PC-3 (cell line): ENCODE measurements at regions not wholly inside any gene's neighbourhood (a gene's known extent, or its start where the extent isn't known, plus 50 kb on each side); places are given as distances from the start of the nearest gene placed in this dataset.

Source experiments
- ATAC-seq: fragments of 200-7000 bp; cut with Tn5 transposase; 2 replicates; pipeline ENCODE4 v1.9.1; 2020; ENCODE audit warnings: mild to moderate bottlenecking, moderate library complexity
- BruUV-seq: library from RNA; stranded (reverse); fragments of 400-500 nt; replicated peaks from 2 replicates; lab custom pipeline; 2021; lab: Mats Ljungman, UMichigan
- CTCF ChIA-PET: fragments of 300-600 bp; sonication (Branson Sonifier 250); formaldehyde crosslinking; loops from one replicate; lab custom pipeline; 2022; ENCODE audit warnings: antibody characterized with exemption; lab: Charles Lee
- POLR2A ChIA-PET: fragments of 300-600 bp; sonication (Branson Sonifier 250); formaldehyde crosslinking; loops from one replicate; lab custom pipeline; 2022; ENCODE audit warnings: antibody characterized with exemption; ENCODE audit not compliant: unreplicated experiment; lab: Charles Lee
- DNase-seq: peaks from one replicate; pipeline ENCODE4 v3.0.0-alpha.2; 2015
- H2AFZ ChIP-seq: fragments of 300-600 bp; sonication (generic); 2 replicates; pipeline ENCODE4 v1.6.0; 2016; ENCODE audit warnings: antibody characterized with exemption, low read length
- H3F3A ChIP-seq: fragments of 300-600 bp; sonication (generic); one replicate; pipeline ENCODE4 v1.6.0; 2017; ENCODE audit warnings: antibody characterized with exemption, low read length, control low read depth, mild to moderate bottlenecking; ENCODE audit not compliant: unreplicated experiment
- H3K27ac ChIP-seq: fragments of 300-600 bp; sonication (generic); 2 replicates; pipeline ENCODE4 v1.5.1; 2016; ENCODE audit warnings: mild to moderate bottlenecking, low read length
- H3K27me3 ChIP-seq: fragments of 300-600 bp; sonication (generic); 2 replicates; pipeline ENCODE4 v1.6.1; 2016; ENCODE audit warnings: low read length, mixed read lengths
- H3K36me3 ChIP-seq: fragments of 300-600 bp; sonication (generic); 2 replicates; pipeline ENCODE4 v1.6.1; 2016; ENCODE audit warnings: low read depth, mixed run types, low read length, mixed read lengths
- H3K4me1 ChIP-seq: fragments of 300-600 bp; sonication (generic); 2 replicates; pipeline ENCODE4 v1.5.1; 2016; ENCODE audit warnings: low read length; ENCODE audit not compliant: insufficient read depth
- H3K4me2 ChIP-seq: fragments of 300-600 bp; sonication (generic); 2 replicates; pipeline ENCODE4 v1.6.0; 2016; ENCODE audit warnings: low read length
- H3K4me3 ChIP-seq: fragments of 300-600 bp; sonication (generic); 2 replicates; pipeline ENCODE4 v1.5.1; 2016; ENCODE audit warnings: mild to moderate bottlenecking, low read length, mixed read lengths
- H3K79me2 ChIP-seq: fragments of 300-600 bp; sonication (generic); 2 replicates; pipeline ENCODE4 v1.6.1; 2017; ENCODE audit warnings: low read length, mixed read lengths
- H3K9ac ChIP-seq: fragments of 300-600 bp; sonication (generic); 2 replicates; pipeline ENCODE4 v1.6.0; 2016; ENCODE audit warnings: mild to moderate bottlenecking, low read length
- H3K9me2 ChIP-seq: fragments of 300-600 bp; sonication (generic); replicated peaks from 2 replicates; pipeline ENCODE4 v1.6.1; 2016; ENCODE audit warnings: mixed run types, low read length, mixed read lengths
- H3K9me3 ChIP-seq: fragments of 300-600 bp; sonication (generic); 2 replicates; pipeline ENCODE4 v1.6.1; 2016; ENCODE audit warnings: low read length, mixed read lengths
- H4K20me1 ChIP-seq: fragments of 300-600 bp; sonication (generic); 2 replicates; pipeline ENCODE4 v1.6.1; 2016; ENCODE audit warnings: low read length, mixed read lengths
- CTCF ChIP-seq: fragments of 300-600 bp; sonication (generic); conservative IDR thresholded peaks from 2 replicates; pipeline ENCODE4 v1.5.1; 2017; ENCODE audit warnings: antibody characterized with exemption, low read depth, mild to moderate bottlenecking, low read length
- EZH2 ChIP-seq: fragments of 300-600 bp; sonication (generic); IDR thresholded peaks from one replicate; pipeline ENCODE4 v1.6.1; 2017; ENCODE audit warnings: antibody characterized with exemption, mild to moderate bottlenecking, low read length; ENCODE audit not compliant: unreplicated experiment
- EZH2phosphoT487 ChIP-seq: fragments of 300-600 bp; sonication (generic); IDR thresholded peaks from 2 replicates; pipeline ENCODE4 v1.6.1; 2018; ENCODE audit warnings: mild to moderate bottlenecking, antibody characterized with exemption, low read length, borderline replicate concordance
- intact Hi-C: fragments of 100-400 bp; cut with micrococcal nuclease; formaldehyde crosslinking; loops from 2 replicates; pipeline ENCODE4 v1.9.0; 2023

- Histone ChIP-seq H4K20me1 (no peaks in the 10 kb centered on the region), H3K27me3 (no peaks in the 10 kb centered on the region), H3K9ac (no peak overlapping the region), H3K27ac (no peak overlapping the region), H3K9me3 (no peaks in the 10 kb centered on the region), H2AFZ (no peak overlapping the region), H3K4me1 (no peaks in the 10 kb centered on the region), H3K36me3 (no peaks in the 10 kb centered on the region), H3K9me2 (no peaks in the 10 kb centered on the region), H3F3A (no peaks in the 10 kb centered on the region), H3K4me2 (no peak overlapping the region), H3K4me3 (no peak overlapping the region), H3K79me2 (no peaks in the 10 kb centered on the region)
- intact Hi-C loops, result no loop called here
- ATAC-seq (no peak), DNase-seq (no peak)
- TF ChIP-seq EZH2, result no peak
- TF ChIP-seq EZH2phosphoT487, result no peak
- no peak for TF ChIP-seq CTCF
- ChIA-PET POLR2A (no interaction called here), CTCF (no interaction called here)
- no TSS peak for BruUV-seq
These were observed 62.3 kb upstream of the DAPL1 start for GRCh38 chr2:158732573-158733429.

GRCh38 chr2:158733430-158733755, 61.7 kb upstream of the DAPL1 start:
- H2AFZ ChIP-seq, result no peak overlapping the region
- H3K9ac ChIP-seq, result no peak overlapping the region
- CTCF ChIA-PET, result no interaction called here
- H3F3A ChIP-seq, result no peaks in the 10 kb centered on the region
- TF ChIP-seq CTCF, result no peak
- TF ChIP-seq EZH2phosphoT487, result no peak
- TF ChIP-seq EZH2, result no peak
- no peak overlapping the region for H3K4me3 ChIP-seq
- H3K36me3 ChIP-seq, result no peaks in the 10 kb centered on the region
- no TSS peak for BruUV-seq
- H3K4me1 ChIP-seq, result no peaks in the 10 kb centered on the region
- intact Hi-C loops, result no loop called here
- no peaks in the 10 kb centered on the region for H3K27me3 ChIP-seq
- POLR2A ChIA-PET, result no interaction called here
- no peak for ATAC-seq
- H3K27ac ChIP-seq, result no peak overlapping the region
- H3K79me2 ChIP-seq, result no peaks in the 10 kb centered on the region
- H3K9me3 ChIP-seq, result no peaks in the 10 kb centered on the region
- no peaks in the 10 kb centered on the region for H3K9me2 ChIP-seq
- no peak for DNase-seq
- H3K4me2 ChIP-seq, result no peak overlapping the region
- H4K20me1 ChIP-seq, result no peaks in the 10 kb centered on the region

GRCh38 chr2:158734442-158734841, 60.7 kb upstream of the DAPL1 start:
- no TSS peak for BruUV-seq
- intact Hi-C loops, result no loop called here
- no peak overlapping the region for H3K27ac ChIP-seq
- H3F3A ChIP-seq, result no peaks in the 10 kb centered on the region
- H3K79me2 ChIP-seq, result no peaks in the 10 kb centered on the region
- ChIA-PET CTCF (interaction anchor here (0.7 to 1.0 kb wide), 2 partner anchors 12 to 68 kb away, joined by 3 read pairs; no protein-coding TSS in a partner anchor), POLR2A (no interaction called here)
- no peak for ATAC-seq
- TF ChIP-seq EZH2phosphoT487, result no peak
- no peak for TF ChIP-seq EZH2
- TF ChIP-seq CTCF, result no peak
- no peak overlapping the region for H3K4me3 ChIP-seq
- H4K20me1 ChIP-seq, result no peaks in the 10 kb centered on the region
- no peak overlapping the region; the same call in 1 of the 2 replicates for H3K4me2 ChIP-seq
- no peaks in the 10 kb centered on the region for H3K27me3 ChIP-seq
- H2AFZ ChIP-seq, result no peak overlapping the region
- no peak overlapping the region for H3K9ac ChIP-seq
- no peaks in the 10 kb centered on the region for H3K9me2 ChIP-seq
- no peaks in the 10 kb centered on the region for H3K9me3 ChIP-seq
- no peaks in the 10 kb centered on the region for H3K36me3 ChIP-seq
- DNase-seq, result peak; percentile 22
- H3K4me1 ChIP-seq, result 0 out of 2 replicates have a peak, but pooled peaks cover 5% of the 10 kb centered on the region
